OCI-LY7 (cell line): ENCODE measurements at regions not wholly inside any gene's neighbourhood (a gene's known extent, or its start where the extent isn't known, plus 50 kb on each side); places are given as distances from the start of the nearest gene placed in this dataset.

Source experiments
- BruUV-seq: library from RNA; stranded (reverse); fragments of 400-500 nt; replicated peaks from 2 replicates; lab custom pipeline; 2021; lab: Mats Ljungman, UMichigan
- CTCF ChIA-PET: fragments of 300-600 bp; sonication (Branson Sonifier 250); formaldehyde crosslinking; loops from one replicate; lab custom pipeline; 2022; ENCODE audit warnings: antibody characterized with exemption; ENCODE audit not compliant: unreplicated experiment; lab: Charles Lee
- POLR2A ChIA-PET: fragments of 300-600 bp; sonication (Branson Sonifier 250); formaldehyde crosslinking; loops from one replicate; lab custom pipeline; 2022; ENCODE audit warnings: antibody characterized with exemption; lab: Charles Lee
- DNase-seq: peaks from one replicate; pipeline ENCODE4 v3.0.0-alpha.2; 2015; ENCODE audit warnings: low spot score
- H2AFZ ChIP-seq: fragments of 200-600 bp; sonication (generic), shearing (Covaris generic); 2 replicates; pipeline ENCODE4 v1.6.1; 2014; ENCODE audit warnings: mild to moderate bottlenecking, antibody characterized with exemption, low read length, moderate library complexity
- H3K27ac ChIP-seq: fragments of 200-600 bp; sonication (generic); 2 replicates; pipeline ENCODE4 v1.5.1; 2014; ENCODE audit warnings: mixed run types, low read depth, mild to moderate bottlenecking, moderate library complexity, low read length, inconsistent platforms; ENCODE audit not compliant: poor library complexity, severe bottlenecking
- H3K36me3 ChIP-seq: fragments of 200-600 bp; sonication (generic); 2 replicates; pipeline ENCODE4 v1.6.1; 2014; ENCODE audit warnings: mild to moderate bottlenecking, antibody characterized with exemption, low read length, moderate library complexity, mixed read lengths; ENCODE audit not compliant: insufficient read depth
- H3K4me1 ChIP-seq: fragments of 200-600 bp; sonication (generic); 2 replicates; pipeline ENCODE4 v1.5.1; 2014; ENCODE audit warnings: mild to moderate bottlenecking, low read length; ENCODE audit not compliant: insufficient read depth, poor library complexity, severe bottlenecking
- H3K4me2 ChIP-seq: fragments of 200-600 bp; sonication (generic); 2 replicates; pipeline ENCODE4 v1.6.1; 2014; ENCODE audit warnings: mild to moderate bottlenecking, low read length
- H3K4me3 ChIP-seq: fragments of 200-600 bp; sonication (generic); 2 replicates; pipeline ENCODE4 v1.5.1; 2014; ENCODE audit warnings: mild to moderate bottlenecking, low read depth, low read length; ENCODE audit not compliant: poor library complexity, severe bottlenecking
- H3K79me2 ChIP-seq: fragments of 200-600 bp; sonication (generic); 2 replicates; pipeline ENCODE4 v1.6.1; 2016; ENCODE audit warnings: low read depth, mild to moderate bottlenecking, low read length, moderate library complexity, mixed read lengths; ENCODE audit not compliant: insufficient read depth
- H3K9me2 ChIP-seq: fragments of 200-600 bp; sonication (generic); 2 replicates; pipeline ENCODE4 v1.6.1; 2016; ENCODE audit warnings: mild to moderate bottlenecking, low read length, mixed read lengths; ENCODE audit not compliant: insufficient read depth
- H3K9me3 ChIP-seq: fragments of 200-600 bp; sonication (generic); 2 replicates; pipeline ENCODE4 v1.6.1; 2014; ENCODE audit warnings: mild to moderate bottlenecking, mixed run types, low read length, mixed read lengths
- H4K20me1 ChIP-seq: fragments of 200-600 bp; sonication (generic); 2 replicates; pipeline ENCODE4 v1.6.1; 2014; ENCODE audit warnings: mild to moderate bottlenecking, antibody characterized with exemption, low read length, moderate library complexity, mixed read lengths; ENCODE audit not compliant: insufficient read depth
- EZH2phosphoT487 ChIP-seq: fragments of 200-600 bp; sonication (generic); IDR thresholded peaks from 2 replicates; pipeline ENCODE4 v1.6.1; 2018; ENCODE audit warnings: low read depth, borderline replicate concordance, mild to moderate bottlenecking, mixed run types, antibody characterized with exemption, low read length, moderate library complexity, mixed read lengths
- intact Hi-C: fragments of 100-400 bp; cut with micrococcal nuclease; formaldehyde crosslinking; loops from one replicate; pipeline ENCODE4 v1.10.0; 2022; ENCODE audit not compliant: unreplicated experiment
- TF ChIP-seq, protein P1 (sequence below): fragments of 200-600 bp; sonication (generic); conservative IDR thresholded peaks from 2 replicates; pipeline ENCODE4 v1.5.1; 2014; ENCODE audit warnings: mild to moderate bottlenecking, antibody characterized with exemption, low read length, moderate library complexity, mixed read lengths

DNA sequence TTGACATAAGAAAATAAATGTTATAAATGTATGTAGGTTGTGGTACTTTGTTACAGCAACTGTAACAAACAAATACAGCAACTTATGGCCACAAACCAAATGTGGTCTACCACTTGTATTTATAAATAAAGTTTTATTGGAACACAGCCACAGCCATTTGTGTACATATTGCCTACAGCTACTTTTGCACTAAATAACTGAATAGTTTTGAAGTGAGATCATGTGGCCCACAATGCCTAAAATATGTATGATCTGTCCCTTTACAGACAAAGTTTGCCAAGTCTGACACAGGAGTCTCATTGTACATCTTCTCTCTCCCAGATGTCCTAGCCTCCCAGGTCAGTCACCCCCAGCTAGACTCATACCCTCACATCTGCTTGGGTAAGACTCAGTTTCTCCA lies 283.6 kb upstream of the PRDM9 start:
- no peaks in the 10 kb centered on the region for H3K36me3 ChIP-seq
- BruUV-seq = no TSS peak
- H3K9me3 ChIP-seq = no peaks in the 10 kb centered on the region
- no peak for DNase-seq
- ChIA-PET CTCF (no interaction called here), POLR2A (no interaction called here)
- no peak for TF ChIP-seq EZH2phosphoT487
- TF ChIP-seq, protein P1, sequence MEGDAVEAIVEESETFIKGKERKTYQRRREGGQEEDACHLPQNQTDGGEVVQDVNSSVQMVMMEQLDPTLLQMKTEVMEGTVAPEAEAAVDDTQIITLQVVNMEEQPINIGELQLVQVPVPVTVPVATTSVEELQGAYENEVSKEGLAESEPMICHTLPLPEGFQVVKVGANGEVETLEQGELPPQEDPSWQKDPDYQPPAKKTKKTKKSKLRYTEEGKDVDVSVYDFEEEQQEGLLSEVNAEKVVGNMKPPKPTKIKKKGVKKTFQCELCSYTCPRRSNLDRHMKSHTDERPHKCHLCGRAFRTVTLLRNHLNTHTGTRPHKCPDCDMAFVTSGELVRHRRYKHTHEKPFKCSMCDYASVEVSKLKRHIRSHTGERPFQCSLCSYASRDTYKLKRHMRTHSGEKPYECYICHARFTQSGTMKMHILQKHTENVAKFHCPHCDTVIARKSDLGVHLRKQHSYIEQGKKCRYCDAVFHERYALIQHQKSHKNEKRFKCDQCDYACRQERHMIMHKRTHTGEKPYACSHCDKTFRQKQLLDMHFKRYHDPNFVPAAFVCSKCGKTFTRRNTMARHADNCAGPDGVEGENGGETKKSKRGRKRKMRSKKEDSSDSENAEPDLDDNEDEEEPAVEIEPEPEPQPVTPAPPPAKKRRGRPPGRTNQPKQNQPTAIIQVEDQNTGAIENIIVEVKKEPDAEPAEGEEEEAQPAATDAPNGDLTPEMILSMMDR = no peak
- intact Hi-C loops = no loop called here
- no peak overlapping the region for H3K27ac ChIP-seq
- H3K9me2 ChIP-seq = no peaks in the 10 kb centered on the region
- no peak overlapping the region for H3K4me2 ChIP-seq
- no peaks in the 10 kb centered on the region for H3K4me1 ChIP-seq
- H4K20me1 ChIP-seq = no peaks in the 10 kb centered on the region
- no peaks in the 10 kb centered on the region for H3K79me2 ChIP-seq
- H2AFZ ChIP-seq = no peak overlapping the region
- no peak overlapping the region for H3K4me3 ChIP-seq

DNA sequence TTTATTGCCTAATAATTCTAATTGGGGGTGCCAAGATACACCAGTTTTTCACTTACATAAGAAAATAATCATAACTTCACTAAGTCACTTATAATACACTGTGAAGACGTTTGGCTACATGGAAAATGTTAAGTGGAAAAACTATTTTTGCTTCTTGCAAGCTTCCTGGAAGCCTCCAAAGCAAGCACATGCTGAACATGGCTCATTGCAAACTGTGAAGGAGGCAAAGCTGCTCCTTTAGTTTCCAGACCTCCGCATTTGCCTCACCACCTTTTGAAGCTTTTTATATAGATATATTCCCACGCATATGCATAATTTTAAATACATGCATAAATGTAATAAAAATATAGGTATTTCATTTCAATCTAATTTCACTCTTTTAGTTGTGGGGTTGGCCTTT lies 285.6 kb upstream of the PRDM9 start:
- ChIA-PET CTCF (no interaction called here), POLR2A (interaction anchor here (0.8 kb wide), 1 partner anchor 252 kb away, joined by 3 read pairs; no protein-coding TSS in a partner anchor)
- Histone ChIP-seq H3K79me2 (no peaks in the 10 kb centered on the region), H3K36me3 (no peaks in the 10 kb centered on the region), H3K9me3 (no peaks in the 10 kb centered on the region), H3K4me1 (no peaks in the 10 kb centered on the region), H2AFZ (no peak overlapping the region), H4K20me1 (no peaks in the 10 kb centered on the region), H3K4me3 (no peak overlapping the region), H3K9me2 (no peaks in the 10 kb centered on the region), H3K27ac (no peak overlapping the region), H3K4me2 (no peak overlapping the region)
- intact Hi-C loops = no loop called here
- TF ChIP-seq, protein P1 = no peak
- no peak for DNase-seq
- no TSS peak for BruUV-seq

DNA sequence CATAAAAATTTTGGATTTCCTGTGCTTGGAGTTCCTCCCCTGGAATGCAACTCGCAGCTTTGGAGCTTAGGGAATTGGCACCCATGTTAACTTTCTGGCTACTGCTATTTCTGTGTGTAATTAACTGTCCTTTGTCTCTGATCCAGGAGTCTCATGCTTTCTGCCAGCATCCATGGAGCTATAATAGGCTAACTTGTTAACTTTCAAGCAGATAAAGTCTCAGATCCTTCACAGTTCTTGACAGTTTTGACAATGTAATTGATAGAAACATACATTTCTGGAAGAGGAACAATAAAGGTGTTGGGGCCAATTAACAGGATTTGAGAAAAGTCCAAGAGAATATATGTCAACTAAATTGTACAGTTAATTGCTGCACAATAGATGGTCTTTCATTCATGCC lies 290.2 kb upstream of the PRDM9 start:
- TF ChIP-seq EZH2phosphoT487 = no peak
- TF ChIP-seq, protein P1 = no peak
- Histone ChIP-seq H3K27ac (no peak overlapping the region), H3K4me3 (no peak overlapping the region), H3K36me3 (no peaks in the 10 kb centered on the region), H4K20me1 (no peaks in the 10 kb centered on the region), H3K9me3 (no peaks in the 10 kb centered on the region), H3K9me2 (no peaks in the 10 kb centered on the region), H3K4me2 (no peak overlapping the region), H3K4me1 (no peaks in the 10 kb centered on the region), H2AFZ (no peak overlapping the region), H3K79me2 (no peaks in the 10 kb centered on the region)
- POLR2A ChIA-PET = no interaction called here
- no TSS peak for BruUV-seq
- intact Hi-C loops = no loop called here
- CTCF ChIA-PET = no interaction called here
- DNase-seq = no peak
